D721Med (cell line): ENCODE measurements at regions not wholly inside any gene's neighbourhood (a gene's known extent, or its start where the extent isn't known, plus 50 kb on each side); places are given as distances from the start of the nearest gene placed in this dataset.

Source experiments
- DNase-seq: peaks from one replicate; pipeline ENCODE4 v3.0.0; 2011; ENCODE audit warnings: low spot score; ENCODE audit not compliant: insufficient read length
- FAIRE-seq: peaks from 2 replicates; lab custom pipeline; 2011; peaks lifted over from hg19 to GRCh38; lab: Jason Lieb, UNC
- TF ChIP-seq, protein P1 (sequence below): IDR thresholded peaks from 2 replicates; pipeline ENCODE4 v1.5.1; 2012; ENCODE audit warnings: mild to moderate bottlenecking, control low read depth; ENCODE audit not compliant: insufficient read depth; ENCODE audit errors: missing control alignments

DNA sequence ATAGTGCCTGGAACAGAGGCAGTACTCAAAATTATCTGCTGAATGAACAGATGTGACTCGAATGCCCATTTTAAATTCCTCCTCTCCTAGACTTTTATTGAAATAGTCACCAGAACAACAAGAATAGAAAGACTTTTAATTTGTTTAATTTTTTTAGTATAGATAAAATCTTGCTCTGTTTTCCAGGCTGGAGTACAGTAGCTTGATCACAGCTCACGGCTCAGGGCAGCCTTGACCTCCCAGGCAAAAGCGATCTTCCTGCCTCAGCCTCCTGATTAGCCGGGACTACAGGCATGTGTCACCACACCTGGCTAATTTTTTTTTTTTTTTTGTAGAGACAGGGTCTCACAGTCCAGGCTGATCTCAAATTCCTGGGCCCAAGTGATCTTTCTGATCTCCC is 120.9 kb upstream of the FREM2 start:
- TF ChIP-seq, protein P1, sequence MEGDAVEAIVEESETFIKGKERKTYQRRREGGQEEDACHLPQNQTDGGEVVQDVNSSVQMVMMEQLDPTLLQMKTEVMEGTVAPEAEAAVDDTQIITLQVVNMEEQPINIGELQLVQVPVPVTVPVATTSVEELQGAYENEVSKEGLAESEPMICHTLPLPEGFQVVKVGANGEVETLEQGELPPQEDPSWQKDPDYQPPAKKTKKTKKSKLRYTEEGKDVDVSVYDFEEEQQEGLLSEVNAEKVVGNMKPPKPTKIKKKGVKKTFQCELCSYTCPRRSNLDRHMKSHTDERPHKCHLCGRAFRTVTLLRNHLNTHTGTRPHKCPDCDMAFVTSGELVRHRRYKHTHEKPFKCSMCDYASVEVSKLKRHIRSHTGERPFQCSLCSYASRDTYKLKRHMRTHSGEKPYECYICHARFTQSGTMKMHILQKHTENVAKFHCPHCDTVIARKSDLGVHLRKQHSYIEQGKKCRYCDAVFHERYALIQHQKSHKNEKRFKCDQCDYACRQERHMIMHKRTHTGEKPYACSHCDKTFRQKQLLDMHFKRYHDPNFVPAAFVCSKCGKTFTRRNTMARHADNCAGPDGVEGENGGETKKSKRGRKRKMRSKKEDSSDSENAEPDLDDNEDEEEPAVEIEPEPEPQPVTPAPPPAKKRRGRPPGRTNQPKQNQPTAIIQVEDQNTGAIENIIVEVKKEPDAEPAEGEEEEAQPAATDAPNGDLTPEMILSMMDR: no peak
- FAIRE-seq (no peak), DNase-seq (no peak)

DNA sequence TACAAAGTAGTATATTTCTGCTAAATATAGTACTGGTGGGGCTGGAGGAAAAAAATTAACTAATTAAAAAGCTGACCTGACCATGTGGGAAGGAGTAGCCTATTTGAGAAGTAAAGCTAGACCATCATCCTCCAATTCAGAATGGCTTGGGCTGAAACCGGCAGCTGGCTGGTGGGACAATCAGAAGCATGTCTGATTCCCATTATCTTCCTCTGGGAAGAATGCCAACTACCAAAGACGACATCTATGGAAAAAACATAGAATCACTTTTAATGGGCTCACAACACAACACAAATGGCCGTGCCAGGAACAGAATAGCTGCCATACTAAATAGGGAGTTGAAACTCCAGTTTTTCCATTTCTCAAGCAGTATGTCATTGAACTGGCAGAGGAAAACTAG is 120.4 kb upstream of the FREM2 start:
- DNase-seq (no peak), FAIRE-seq (no peak)
- TF ChIP-seq, protein P1: no peak

DNA sequence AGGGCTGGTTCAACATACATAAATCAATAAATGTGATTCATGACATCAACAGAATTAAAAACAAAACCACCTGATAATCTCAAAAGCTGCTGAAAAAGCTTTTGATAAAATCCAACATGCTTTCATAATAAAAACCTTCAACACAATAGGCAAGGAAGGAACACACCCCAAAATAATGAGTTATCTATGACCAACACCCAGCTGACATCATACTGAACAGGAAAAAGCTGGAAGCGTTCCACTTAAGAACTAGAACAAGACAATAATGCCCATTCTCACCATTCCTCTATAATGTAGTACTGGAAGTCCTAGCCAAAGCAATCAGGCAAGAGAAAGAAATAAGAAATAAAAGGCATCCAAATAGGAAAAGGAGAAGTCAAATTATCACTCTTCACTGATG is 116.2 kb upstream of the FREM2 start:
- FAIRE-seq (no peak), DNase-seq (no peak)
- TF ChIP-seq, protein P1: no peak

DNA sequence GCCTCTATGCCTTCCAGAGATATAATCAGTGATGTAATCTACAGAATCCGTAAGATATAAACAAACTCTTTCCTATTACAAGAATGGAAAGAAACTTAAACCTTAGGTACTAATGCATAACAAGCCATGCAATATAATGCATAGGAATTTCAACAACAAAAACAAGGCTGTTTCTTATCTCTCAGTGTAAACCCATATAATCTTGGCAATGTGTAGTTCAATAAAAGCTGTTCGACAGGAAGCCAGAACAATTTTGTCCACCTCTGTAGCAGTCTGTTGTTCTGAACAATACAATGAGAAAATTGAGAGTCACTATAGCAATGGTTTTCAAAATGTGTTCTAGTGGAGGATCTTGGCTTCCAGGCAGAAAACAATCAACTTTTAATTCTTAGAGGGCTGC is 111.5 kb upstream of the FREM2 start:
- DNase-seq (no peak), FAIRE-seq (peak; percentile 60)
- TF ChIP-seq, protein P1: no peak

DNA sequence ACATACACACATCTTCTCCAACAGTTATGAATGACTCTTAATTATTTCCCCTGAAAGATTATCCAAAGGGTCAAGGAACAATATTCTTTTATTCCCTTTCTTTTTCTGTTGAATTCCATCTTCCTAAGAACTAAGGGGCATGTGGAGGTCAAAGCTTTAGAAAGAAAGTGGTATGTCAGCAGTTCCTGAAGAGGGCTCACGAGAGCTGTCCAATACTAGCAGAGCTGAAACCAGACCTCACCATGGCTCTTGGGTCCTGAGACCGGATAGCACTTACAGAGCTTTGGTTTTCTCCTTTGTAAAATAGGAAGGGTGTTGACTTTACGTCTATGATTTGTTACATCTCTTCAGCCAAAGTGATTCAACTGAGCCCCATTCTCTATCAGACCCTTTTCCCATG is 109.8 kb upstream of the FREM2 start:
- FAIRE-seq: no peak
- DNase-seq: no peak
- TF ChIP-seq, protein P1: no peak

DNA sequence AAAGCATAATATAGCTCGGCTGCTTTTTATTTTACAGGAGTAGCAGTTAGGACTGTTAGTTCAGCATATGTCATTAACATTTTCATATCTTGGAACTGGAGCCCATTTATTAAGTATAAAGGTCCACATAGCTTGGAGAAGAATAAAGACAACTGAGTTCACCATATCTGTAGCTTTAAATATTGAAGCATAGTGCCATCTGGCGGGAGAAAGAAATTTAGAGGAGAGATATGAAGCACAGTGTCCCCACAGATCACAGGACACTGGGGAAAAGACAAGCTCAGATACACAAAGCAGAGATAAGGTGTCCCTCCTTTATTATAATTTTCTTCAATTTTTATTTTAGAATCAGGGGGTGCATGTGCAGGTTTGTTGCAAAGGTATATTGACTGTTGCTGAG is 104.7 kb upstream of the FREM2 start:
- FAIRE-seq: no peak
- TF ChIP-seq, protein P1: peak; percentile 60
- no peak for DNase-seq

DNA sequence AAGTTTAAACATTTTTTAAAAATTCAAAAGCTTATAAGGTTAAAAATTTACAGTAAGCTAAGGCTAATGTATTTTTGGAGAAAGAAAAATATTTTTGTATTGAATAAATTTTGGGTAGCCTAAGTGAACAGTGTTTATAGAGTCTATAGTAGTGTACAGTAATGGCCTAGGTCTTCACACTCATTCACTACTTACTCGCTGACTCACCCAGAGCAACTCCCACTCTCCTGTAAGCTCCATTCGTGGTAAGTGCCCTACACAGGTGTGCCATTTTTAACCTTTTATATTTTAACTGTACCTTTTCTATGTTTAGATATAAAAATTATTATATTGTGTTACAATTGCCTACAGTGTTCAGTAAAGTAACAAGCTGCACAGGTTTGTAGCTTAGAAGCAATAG is 96.6 kb upstream of the FREM2 start:
- DNase-seq: no peak
- no peak for FAIRE-seq
- TF ChIP-seq, protein P1: no peak
